Endothelial cell (in vitro differentiated cells): ENCODE measurements at regions not wholly inside any gene's neighbourhood (a gene's known extent, or its start where the extent isn't known, plus 50 kb on each side); places are given as distances from the start of the nearest gene placed in this dataset.

Source experiments
- DNase-seq: peaks from one replicate; pipeline ENCODE4 v3.0.0; 2021; ENCODE audit warnings: low spot score
- H3K27ac Mint-ChIP-seq: one replicate; pipeline ENCODE4 v1.8.0; 2021; ENCODE audit warnings: mixed read lengths, inconsistent platforms; ENCODE audit not compliant: unreplicated experiment
- H3K27me3 Mint-ChIP-seq: one replicate; pipeline ENCODE4 v1.8.0; 2021; ENCODE audit warnings: mild to moderate bottlenecking, moderate library complexity, mixed read lengths, inconsistent platforms; ENCODE audit not compliant: unreplicated experiment
- H3K36me3 Mint-ChIP-seq: one replicate; pipeline ENCODE4 v1.8.0; 2021; ENCODE audit warnings: mild to moderate bottlenecking, low read depth, mixed read lengths, inconsistent platforms; ENCODE audit not compliant: unreplicated experiment
- H3K4me1 Mint-ChIP-seq: one replicate; pipeline ENCODE4 v1.8.0; 2021; ENCODE audit warnings: mild to moderate bottlenecking, mixed read lengths, inconsistent platforms; ENCODE audit not compliant: unreplicated experiment
- H3K4me3 Mint-ChIP-seq: one replicate; pipeline ENCODE4 v1.8.0; 2021; ENCODE audit warnings: mild to moderate bottlenecking, mixed read lengths, inconsistent platforms; ENCODE audit not compliant: unreplicated experiment
- H3K9me3 Mint-ChIP-seq: one replicate; pipeline ENCODE4 v1.8.0; 2021; ENCODE audit warnings: mixed read lengths, inconsistent platforms; ENCODE audit not compliant: unreplicated experiment
- TF ChIP-seq, protein P1 (sequence below): fragments of 200-600 bp; sonication (generic); IDR thresholded peaks from one replicate; pipeline ENCODE4 v1.5.0; 2021; ENCODE audit warnings: antibody characterized with exemption; ENCODE audit not compliant: unreplicated experiment

DNA sequence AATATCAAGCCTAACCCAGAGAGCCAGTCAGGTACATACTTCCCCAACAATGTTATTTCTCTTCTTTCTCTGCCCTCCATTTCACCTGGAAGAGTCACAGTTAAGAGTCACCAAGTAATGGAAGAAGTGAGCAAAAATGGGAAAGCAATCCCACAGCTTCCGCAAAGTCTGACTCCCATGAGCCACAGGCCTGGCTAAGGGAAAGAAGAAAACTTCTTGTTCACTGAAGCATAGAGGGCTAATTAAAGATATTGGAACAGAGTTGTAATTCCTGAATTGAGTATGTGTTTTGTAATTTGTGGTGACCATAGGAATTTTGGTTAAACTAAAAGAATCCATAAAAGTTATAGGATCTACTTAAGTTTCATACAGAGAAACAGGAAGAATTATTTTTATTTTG, 830.9 kb upstream of the PCDH20 start:
- TF ChIP-seq, protein P1, sequence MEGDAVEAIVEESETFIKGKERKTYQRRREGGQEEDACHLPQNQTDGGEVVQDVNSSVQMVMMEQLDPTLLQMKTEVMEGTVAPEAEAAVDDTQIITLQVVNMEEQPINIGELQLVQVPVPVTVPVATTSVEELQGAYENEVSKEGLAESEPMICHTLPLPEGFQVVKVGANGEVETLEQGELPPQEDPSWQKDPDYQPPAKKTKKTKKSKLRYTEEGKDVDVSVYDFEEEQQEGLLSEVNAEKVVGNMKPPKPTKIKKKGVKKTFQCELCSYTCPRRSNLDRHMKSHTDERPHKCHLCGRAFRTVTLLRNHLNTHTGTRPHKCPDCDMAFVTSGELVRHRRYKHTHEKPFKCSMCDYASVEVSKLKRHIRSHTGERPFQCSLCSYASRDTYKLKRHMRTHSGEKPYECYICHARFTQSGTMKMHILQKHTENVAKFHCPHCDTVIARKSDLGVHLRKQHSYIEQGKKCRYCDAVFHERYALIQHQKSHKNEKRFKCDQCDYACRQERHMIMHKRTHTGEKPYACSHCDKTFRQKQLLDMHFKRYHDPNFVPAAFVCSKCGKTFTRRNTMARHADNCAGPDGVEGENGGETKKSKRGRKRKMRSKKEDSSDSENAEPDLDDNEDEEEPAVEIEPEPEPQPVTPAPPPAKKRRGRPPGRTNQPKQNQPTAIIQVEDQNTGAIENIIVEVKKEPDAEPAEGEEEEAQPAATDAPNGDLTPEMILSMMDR, result no peak
- no peak overlapping the region for H3K27ac Mint-ChIP-seq
- no peaks in the 10 kb centered on the region for H3K9me3 Mint-ChIP-seq
- H3K36me3 Mint-ChIP-seq, result no peaks in the 10 kb centered on the region
- no peaks in the 10 kb centered on the region for H3K4me1 Mint-ChIP-seq
- no peak for DNase-seq
- no peak overlapping the region for H3K4me3 Mint-ChIP-seq
- no peaks in the 10 kb centered on the region for H3K27me3 Mint-ChIP-seq

DNA sequence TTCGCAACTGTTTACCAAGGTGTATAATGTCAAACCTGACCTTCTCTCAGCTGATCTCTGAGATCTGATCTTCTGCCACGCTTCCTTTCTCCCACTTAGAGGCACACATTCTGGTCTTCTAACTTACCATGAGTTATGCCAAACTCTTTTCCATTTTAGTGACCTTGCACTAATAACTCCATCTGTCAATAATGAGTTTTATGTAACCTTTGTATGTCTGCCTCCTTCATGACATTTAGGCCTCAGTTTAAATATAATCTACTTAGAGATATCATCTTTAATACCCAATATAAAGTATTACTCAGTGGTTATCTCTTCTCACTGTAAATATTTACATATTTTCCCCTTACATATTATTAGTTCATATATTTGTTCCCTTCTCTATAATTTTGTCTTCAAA, 827.5 kb upstream of the PCDH20 start:
- no peak for DNase-seq
- H3K27me3 Mint-ChIP-seq, result no peaks in the 10 kb centered on the region
- TF ChIP-seq, protein P1, result no peak
- H3K4me3 Mint-ChIP-seq, result no peak overlapping the region
- no peak overlapping the region for H3K27ac Mint-ChIP-seq
- H3K9me3 Mint-ChIP-seq, result no peaks in the 10 kb centered on the region
- no peaks in the 10 kb centered on the region for H3K36me3 Mint-ChIP-seq
- no peaks in the 10 kb centered on the region for H3K4me1 Mint-ChIP-seq

DNA sequence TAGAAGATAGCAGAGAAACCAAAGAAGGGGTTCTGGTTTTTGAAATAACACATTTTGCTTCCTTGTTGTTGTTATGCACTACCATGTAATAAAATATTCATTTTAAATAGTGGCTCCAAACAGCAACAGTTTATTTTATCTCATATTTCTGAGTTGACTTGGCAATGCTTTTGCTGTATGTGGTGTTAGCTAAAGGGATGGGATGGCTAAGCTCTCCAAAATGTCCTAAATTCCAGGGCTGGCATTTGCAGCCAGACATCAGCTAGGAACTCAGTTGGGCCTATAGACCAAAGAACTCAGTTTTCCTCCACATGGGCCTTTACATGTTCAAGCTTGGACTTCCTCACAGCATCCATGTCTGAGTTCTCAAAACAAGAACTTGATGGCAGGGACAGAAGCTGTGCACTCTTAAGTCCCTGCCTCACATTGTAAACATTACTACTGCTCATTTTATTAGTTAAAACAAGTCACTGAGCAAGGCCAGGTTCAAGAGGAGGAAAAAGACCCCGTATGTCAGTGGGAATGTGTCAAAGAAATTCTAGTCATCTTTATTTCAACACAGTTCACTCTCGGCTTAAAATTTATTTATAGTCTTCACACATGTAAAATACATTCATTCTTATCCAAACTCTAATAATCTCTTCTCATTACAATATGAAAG, 819.3 kb upstream of the PCDH20 start:
- TF ChIP-seq, protein P1, result no peak
- H3K27me3 Mint-ChIP-seq, result no peaks in the 10 kb centered on the region
- no peak for DNase-seq
- H3K36me3 Mint-ChIP-seq, result no peaks in the 10 kb centered on the region
- H3K4me1 Mint-ChIP-seq, result no peaks in the 10 kb centered on the region
- H3K4me3 Mint-ChIP-seq, result no peak overlapping the region
- H3K27ac Mint-ChIP-seq, result no peak overlapping the region
- H3K9me3 Mint-ChIP-seq, result no peaks in the 10 kb centered on the region

DNA sequence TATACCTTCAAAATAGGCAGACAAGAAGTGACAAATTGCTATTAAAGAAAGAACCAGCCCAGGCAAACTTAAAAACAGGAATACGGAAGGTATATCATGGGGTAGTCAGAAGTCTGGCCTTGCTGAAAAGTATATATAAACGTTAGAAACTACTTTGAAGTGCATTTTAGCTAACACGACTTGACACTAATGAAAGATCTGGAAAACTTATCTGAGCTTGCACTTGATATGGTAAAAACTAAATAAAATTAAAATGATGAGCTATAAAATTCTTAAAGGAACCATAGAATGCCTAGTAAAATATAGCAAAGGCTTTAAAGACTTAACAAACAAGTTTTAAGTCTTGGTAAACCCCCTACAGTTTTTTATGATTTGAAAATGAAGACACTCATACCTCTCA, 795.3 kb upstream of the PCDH20 start:
- no peaks in the 10 kb centered on the region for H3K4me1 Mint-ChIP-seq
- DNase-seq, result no peak
- H3K4me3 Mint-ChIP-seq, result no peak overlapping the region
- H3K27me3 Mint-ChIP-seq, result peaks cover 2% of the 10 kb centered on the region
- H3K27ac Mint-ChIP-seq, result no peak overlapping the region
- TF ChIP-seq, protein P1, result no peak
- H3K9me3 Mint-ChIP-seq, result no peaks in the 10 kb centered on the region
- no peaks in the 10 kb centered on the region for H3K36me3 Mint-ChIP-seq

DNA sequence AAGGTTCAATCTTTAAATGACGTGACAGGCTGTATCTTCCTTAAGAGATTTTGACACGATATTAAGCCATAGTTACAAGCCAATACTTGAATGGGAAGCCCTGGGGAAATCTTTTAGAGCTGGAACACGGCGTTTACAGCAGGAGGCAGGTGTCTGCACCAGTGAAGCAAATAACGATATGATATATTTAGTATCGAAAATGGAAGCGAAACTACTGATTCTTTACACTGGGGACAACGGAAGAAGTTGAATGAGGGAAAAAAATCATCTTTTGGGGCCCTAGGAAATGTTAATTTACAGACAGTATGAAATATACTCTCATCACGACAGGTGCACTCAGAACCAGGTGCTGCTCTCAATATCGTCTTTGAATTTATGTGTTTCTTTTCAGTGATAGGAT, 793.9 kb upstream of the PCDH20 start:
- TF ChIP-seq, protein P1, result no peak

More for the DNA sequence above, 793.9 kb upstream of the PCDH20 start:
- Mint-ChIP-seq H3K36me3 (peaks cover 6% of the 10 kb centered on the region), H3K27ac (no peak overlapping the region), H3K4me3 (no peak overlapping the region), H3K27me3 (peaks cover 5% of the 10 kb centered on the region), H3K4me1 (no peaks in the 10 kb centered on the region), H3K9me3 (no peaks in the 10 kb centered on the region)
- no peak for DNase-seq
